GM08714 (cell line): ENCODE measurements at regions not wholly inside any gene's neighbourhood (a gene's known extent, or its start where the extent isn't known, plus 50 kb on each side); places are given as distances from the start of the nearest gene placed in this dataset.

Experiments used
- H3K4me3 ChIP-seq: fragments of 200-500 bp; sonication (Bioruptor generic); 2 replicates; pipeline ENCODE4 v1.5.1; 2014; ENCODE audit warnings: mild to moderate bottlenecking, low read length, inconsistent platforms
- ZNF274 ChIP-seq: IDR thresholded peaks from 2 replicates; pipeline ENCODE4 v1.6.1; 2012; ENCODE audit warnings: mild to moderate bottlenecking, low read depth, low read length

DNA sequence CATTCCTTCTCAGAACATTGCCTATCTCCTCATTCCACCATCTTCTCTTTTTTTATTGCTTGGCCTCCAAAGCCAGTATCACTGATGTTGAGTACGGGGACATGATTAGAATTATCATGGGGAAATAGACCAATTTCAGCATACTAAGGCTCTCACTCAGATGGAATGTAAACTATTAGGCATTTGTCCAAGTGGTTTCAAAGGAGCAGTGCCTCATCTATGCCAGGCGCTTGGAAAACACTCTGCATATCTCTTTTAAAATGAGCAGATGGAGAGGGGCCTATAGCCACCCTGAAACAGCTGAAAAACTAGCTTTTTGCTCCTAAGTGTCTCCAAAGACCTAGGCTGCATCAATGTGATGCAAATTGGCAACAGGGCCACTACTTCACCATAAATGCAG is 150.8 kb upstream of the DIPK2B start:
- TF ChIP-seq ZNF274 = no peak
- H3K4me3 ChIP-seq = no peak overlapping the region

DNA sequence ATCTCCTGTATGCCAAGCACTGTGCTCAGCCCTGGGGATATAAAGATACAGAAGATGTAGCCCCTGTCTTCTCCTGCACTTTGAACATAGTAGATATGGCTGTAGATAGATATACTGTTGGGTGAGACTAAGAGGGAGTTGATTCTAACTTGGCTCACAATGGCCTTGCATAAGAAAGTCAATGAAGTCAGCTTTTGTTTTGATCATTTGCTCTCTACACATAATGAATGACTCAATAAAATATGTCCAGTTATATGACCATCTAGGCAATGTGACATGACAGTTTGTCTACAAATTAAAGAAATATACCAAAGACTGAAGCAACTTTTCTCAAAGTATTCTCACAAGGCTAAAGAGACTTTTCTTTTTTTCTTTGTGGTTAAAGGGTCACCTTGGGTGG is 147.6 kb upstream of the DIPK2B start:
- TF ChIP-seq ZNF274 = no peak

DNA sequence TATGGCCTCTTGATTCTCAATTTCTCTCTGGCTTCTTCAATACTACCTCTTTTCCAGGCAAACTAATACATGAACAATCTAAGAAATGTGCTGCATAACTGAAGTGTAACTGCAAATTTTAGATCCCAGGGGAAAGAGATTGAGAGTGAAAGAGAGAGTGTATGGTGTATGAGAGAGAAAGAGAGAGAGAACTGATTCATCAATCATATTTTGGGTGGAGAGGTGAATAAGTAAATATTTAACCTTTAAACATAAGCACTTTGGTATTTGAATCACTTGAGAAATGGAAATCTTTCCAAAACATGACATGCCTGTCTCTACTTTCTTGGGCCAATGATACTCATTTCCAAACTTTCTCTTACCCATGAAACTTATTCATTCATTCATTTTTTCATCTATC is 147.2 kb upstream of the DIPK2B start:
- no peak overlapping the region for H3K4me3 ChIP-seq
- no peak for TF ChIP-seq ZNF274

More for the DNA sequence above, 147.6 kb upstream of the DIPK2B start:
- H3K4me3 ChIP-seq = no peak overlapping the region

DNA sequence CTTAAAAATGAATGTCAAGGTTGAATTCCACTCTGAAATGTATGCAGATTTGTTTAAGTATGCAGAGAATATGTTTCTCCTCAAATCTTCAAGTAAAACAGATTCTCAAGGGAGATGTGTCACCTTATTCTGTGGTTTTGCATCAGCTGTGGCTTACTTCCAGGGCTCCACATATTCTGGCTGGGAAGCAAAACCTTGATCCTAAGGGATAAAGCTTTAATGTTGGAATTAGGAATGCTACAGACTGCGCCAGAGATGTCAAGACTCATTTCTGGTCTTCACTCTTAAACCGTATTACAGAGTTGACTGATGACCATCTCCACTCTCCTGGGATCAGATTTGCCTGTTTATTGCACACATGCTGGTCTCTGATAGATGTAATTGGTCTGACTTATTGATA is 143.9 kb upstream of the DIPK2B start:
- no peak for TF ChIP-seq ZNF274
- H3K4me3 ChIP-seq = no peak overlapping the region

DNA sequence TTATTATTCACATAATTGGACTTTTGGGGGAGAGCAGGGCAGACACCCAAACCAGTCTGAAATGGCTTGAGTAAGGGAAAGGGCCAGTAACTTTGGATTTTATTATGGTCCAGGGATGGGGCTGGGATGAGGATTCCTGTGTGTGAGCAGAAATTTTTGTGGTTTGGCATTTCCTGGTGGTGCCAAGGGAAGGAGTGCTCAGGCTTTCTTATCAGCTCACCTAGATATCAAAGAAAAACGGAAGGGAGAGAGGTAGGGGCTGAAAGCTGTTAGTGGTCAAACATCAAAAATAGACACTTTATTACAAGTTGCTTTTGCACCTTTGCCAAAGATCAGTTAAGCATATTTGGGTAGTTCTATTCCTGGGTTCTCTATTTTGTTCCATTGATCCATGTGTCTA is 128.5 kb upstream of the DIPK2B start:
- TF ChIP-seq ZNF274 = no peak
- no peak overlapping the region for H3K4me3 ChIP-seq

DNA sequence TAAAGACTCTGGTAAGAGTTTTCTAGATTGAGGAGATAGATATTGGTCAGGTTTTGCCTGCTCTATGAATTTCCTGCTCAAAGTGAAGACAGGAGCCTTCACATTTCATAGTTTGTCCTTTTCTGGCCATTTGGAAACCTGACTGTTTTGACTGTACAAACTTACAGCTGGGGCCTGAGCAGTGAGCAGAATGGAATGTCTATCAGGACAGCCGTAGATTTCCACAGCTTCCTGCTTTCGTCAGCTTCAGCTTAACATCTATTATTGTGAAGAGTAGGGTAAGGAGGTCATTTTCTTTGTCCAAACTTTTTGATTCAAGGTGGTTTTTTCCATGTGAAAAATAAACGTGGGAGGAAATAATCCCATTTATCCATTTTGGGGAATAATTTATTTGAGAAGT is 124.3 kb upstream of the DIPK2B start:
- no peak for TF ChIP-seq ZNF274
- no peak overlapping the region for H3K4me3 ChIP-seq

DNA sequence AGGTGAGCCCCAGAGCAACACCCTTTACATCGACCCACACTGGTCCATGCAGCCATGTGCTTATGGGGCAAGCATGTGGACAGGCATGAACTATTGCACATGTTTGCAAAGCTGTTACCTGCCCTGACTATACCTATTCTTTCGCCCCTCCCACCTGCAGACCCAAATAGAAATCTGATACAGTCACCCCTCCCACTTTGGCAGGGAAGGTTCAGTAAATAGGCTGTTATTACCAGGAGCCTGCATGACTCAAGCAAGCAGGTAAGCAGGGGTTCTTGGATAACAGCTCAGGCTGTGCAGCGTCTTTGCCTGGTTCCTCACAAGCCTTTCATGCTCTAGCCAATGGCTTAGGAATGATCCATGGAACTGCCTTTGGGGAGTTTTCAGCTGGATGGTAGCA is 122.7 kb upstream of the DIPK2B start:
- no peak overlapping the region for H3K4me3 ChIP-seq
- no peak for TF ChIP-seq ZNF274

DNA sequence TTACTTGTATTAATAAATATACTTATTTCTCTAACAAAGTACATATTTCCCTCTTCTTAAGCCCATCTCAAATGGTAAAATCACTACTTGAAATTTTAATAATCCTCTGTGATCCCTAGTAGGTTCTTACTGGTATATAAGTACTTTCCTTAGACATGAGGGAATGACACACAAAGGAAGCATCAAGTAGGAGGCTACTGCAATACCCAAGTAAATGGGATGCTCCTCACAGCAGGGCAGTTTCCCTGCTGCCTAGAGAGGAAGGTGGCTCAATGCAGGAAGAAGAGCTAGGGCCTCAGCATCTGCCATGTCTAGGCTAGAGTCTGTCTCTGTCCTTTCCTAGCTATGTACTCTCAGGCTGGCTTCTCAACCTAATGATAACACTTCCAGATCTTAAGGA is 122.1 kb upstream of the DIPK2B start:
- no peak for TF ChIP-seq ZNF274
- no peak overlapping the region for H3K4me3 ChIP-seq

DNA sequence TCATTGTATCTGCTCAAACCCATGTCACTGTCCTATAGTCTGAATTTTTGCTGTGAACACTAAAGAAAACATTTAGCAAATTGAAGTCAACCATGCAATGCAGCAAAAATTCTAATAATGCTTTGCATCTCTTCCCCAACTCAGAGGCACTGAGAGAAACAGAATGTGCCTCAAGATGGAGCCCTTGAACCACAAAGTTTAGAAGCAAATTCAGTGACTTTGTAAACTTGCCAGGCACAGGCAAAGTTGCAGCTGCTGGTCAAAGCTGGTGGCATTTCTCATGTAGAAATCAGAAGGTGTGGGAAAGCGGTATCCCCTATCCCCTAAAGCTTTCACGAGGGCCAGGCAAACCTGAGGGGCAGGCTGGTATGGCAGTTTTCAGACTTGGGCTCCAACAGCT is 121.7 kb upstream of the DIPK2B start:
- TF ChIP-seq ZNF274 = no peak
- H3K4me3 ChIP-seq = no peak overlapping the region

DNA sequence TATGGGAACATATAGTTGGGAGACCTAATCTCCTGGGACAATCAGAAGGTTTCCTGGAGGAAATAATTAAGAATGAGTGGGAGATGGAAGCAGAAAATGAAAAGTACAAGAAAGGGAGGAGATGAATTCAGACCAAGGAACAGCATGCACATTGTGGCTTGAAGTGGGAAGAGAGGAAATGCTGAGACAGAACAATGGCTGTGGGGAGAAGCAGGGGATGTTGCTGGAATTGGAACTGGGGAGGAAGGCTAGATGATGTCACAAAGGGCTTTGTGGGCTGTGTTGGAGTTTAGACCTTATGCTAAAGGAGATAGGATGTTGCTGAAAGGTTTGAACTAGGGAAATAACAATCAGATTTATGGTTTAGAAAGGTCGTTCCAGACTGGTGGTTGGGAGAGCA is 119.5 kb upstream of the DIPK2B start:
- TF ChIP-seq ZNF274 = no peak
- H3K4me3 ChIP-seq = no peak overlapping the region

DNA sequence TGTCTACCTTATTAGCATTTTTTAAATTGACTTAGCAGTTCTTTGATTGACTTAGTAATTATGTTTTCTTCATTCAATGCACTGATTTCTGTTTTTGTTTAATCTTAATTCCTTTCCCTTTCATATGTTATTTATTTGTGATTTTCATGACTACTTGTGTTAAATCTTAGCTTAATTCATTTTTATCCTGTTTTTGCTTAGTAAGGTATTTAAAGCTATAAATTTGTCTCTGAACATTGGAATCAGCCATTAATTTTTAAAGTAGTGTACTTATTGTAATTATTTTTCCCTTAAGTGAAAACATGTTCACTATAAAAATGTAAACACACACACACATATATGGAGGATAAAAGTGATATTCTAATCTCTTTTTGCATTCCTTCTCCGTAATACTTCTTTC is 109.1 kb upstream of the DIPK2B start:
- H3K4me3 ChIP-seq = no peak overlapping the region
- TF ChIP-seq ZNF274 = no peak

DNA sequence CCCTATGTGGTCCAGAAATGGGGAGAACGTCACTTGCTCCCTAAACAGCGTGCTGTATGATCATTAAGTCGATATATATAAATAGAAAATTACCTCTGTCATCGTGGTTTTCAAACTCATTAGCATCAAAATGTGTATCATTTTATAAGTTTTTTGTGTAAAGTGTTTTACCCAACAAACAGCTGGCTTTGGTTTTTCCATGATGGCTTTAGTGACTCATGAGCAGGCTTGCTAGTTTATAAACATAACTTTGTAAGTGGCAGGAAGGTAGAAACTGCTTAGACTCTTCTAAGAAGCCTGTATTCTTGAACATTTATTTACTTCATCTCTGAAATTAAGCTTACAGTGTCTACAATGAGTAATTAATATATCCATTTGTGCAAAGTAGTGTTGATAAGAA is 108.4 kb upstream of the DIPK2B start:
- TF ChIP-seq ZNF274 = no peak
- no peak overlapping the region for H3K4me3 ChIP-seq

DNA sequence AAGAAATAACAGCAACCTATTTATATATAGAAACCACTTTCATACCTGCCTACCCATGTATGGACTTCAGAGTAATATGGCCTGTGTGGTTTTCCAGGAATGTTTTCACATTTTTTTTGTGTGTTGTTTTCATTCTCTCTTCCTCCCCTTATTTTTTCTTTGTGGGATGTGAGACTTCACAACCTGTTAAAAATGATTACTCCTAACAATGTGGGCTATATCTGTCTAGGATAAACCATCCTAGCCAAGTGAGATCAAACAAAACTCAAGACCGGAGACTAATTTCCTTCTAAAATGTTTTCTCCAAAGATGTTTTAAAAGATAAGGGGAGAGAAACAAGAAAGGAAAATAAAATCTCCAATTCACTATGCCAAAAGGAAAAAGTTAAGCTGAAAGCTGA is 106.1 kb upstream of the DIPK2B start:
- TF ChIP-seq ZNF274 = no peak
- H3K4me3 ChIP-seq = no peak overlapping the region

DNA sequence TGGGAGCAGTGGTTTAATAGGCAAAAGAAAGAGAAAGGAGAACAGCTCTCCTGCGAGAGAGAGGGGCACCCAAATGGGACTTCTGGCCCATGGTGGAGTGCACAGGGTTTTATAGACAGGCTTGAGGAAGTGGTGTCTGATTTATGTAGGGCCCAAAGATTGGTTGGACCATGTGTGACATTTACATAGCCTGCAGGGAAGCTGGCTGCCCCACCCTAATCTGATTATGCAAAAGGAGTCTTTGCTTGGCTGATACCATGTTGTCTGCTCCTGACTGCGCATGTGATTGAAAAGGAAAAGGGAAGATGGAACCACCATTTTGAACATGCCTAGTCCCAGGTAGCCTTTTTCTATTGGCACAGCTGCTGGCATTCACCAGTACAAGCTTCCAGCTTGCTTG is 100.0 kb upstream of the DIPK2B start:
- TF ChIP-seq ZNF274 = no peak
- H3K4me3 ChIP-seq = no peak overlapping the region

DNA sequence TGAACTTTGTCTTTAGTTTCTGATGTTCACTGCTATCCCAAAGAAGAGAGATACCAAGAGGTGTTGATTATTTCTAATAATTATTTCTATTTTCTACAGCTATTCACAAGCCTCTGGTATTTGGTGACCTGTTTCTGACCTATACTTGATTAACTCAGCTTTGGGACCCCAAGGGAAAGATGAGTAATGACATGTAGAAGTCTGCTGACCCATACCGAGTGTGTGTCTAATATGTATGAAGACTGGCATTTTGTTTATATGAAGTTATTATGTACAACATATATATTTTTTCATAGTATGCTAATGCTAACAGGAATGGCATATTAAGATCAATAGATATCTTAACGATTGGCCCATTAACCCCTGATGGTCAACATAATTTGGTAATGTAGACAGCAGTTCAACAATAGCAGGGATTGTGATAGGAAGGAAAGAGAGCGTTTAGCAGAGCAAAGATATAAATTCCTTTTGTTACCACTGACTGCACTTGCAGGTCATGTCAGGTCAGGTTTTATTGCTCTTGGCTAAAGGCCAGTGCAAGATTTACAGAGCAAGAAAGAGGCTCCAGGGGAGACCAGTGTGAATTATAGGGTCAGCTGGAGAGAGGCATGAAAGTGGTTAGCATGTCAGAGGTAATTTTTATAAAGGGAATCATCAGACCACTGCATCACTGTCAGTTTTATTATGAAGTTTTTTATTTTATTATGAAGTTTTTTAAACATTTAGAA is 94.7 kb upstream of the DIPK2B start:
- no peak for TF ChIP-seq ZNF274
- H3K4me3 ChIP-seq = no peak overlapping the region

DNA sequence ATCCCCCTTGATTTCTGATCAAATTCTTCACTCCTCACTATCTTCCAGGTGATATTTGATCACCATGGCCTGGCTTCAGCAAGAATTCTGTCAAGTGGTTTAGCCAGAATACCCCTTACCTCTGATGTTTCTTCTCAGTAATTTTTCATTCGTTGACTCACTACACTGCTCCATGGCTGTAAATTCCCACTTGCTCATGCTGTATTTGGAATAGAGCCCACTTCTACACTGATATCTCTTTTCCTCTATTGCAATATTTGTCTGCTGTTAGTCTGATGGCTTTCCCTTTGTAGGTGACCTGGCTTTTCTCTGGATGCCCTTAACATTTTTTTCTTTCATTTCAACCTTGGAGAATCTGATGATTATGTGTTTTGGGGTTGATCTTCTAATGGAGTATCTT is 73.9 kb upstream of the DIPK2B start:
- H3K4me3 ChIP-seq = no peak overlapping the region
- TF ChIP-seq ZNF274 = no peak
